Stomach (tissue), 4 donors: ENCODE measurements at regions not wholly inside any gene's neighbourhood (a gene's known extent, or its start where the extent isn't known, plus 50 kb on each side); places are given as distances from the start of the nearest gene placed in this dataset.

Experiments used
- CTCF ChIP-seq, 7 experiments: fragments of 450-650 bp in 4 of 7; fragments of 200-600 bp in 3 of 7; sonication (generic) in 3 of 7; IDR thresholded peaks; one replicate each; pipeline ENCODE4 v1.5.1; 2016 to 2019; ENCODE audit warnings: antibody characterized with exemption in 7 of 7, control low read depth in 2 of 7, mild to moderate bottlenecking in 1 of 7
- POLR2A ChIP-seq, 4 donors: fragments of 450-650 bp; IDR thresholded peaks; one replicate each; pipeline ENCODE4 v1.6.1; 2016; ENCODE audit warnings: antibody characterized with exemption in 4 of 4, control low read depth in 2 of 4, mild to moderate bottlenecking in 1 of 4, moderate library complexity in 1 of 4

- TF ChIP-seq POLR2A (IDR thresholded peaks at IDR 0.05) (no peak), CTCF (IDR thresholded peaks at IDR 0.05) (no peak)
Measured at GRCh38 chr2:200039724-200040650, 84.6 kb downstream of the MAIP1 start.
